HG02885 (cell line): ENCODE measurements at regions not wholly inside any gene's neighbourhood (a gene's known extent, or its start where the extent isn't known, plus 50 kb on each side); places are given as distances from the start of the nearest gene placed in this dataset.

ENCODE experiments used
- ATAC-seq: cut with Tn5 transposase; IDR thresholded peaks from one replicate; pipeline ENCODE4 v1.9.1; 2021; ENCODE audit warnings: mild to moderate bottlenecking; ENCODE audit not compliant: unreplicated experiment, poor library complexity

GRCh38 chr14:38850664-38851063, 252.4 kb downstream of the SEC23A start:
- ATAC-seq: no peak

DNA sequence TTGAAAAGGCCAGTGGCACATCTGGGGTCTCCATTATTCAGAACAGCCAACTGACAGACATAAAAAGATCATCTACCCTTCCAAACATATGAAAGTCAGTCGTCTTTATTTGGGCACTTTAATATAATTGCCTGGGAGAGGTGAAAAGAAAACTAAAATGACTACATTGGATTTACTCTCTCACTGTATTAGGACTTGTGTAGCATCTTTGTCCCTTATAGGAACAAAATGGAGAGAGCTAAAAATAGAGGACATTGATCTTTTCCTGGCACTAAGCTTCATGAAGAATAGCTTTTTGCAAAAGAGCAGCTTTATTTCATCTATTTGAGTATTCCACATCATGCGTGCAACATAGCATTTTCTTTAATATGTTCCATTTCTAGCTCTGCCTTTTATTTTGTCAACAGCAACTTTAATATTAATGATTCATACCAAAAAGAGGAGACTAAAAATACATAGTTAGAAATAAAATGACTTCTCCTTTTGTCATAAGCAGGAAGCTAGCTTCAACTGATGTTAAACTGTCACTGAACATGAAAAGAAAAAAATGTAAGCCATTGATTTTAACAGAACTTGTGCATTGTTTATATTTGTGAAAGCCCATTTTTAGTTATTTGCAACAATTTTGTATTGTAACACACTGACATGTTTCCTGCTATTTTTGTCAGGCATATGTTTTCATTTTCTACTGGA, 254.6 kb downstream of the SEC23A start:
- ATAC-seq: no peak

DNA sequence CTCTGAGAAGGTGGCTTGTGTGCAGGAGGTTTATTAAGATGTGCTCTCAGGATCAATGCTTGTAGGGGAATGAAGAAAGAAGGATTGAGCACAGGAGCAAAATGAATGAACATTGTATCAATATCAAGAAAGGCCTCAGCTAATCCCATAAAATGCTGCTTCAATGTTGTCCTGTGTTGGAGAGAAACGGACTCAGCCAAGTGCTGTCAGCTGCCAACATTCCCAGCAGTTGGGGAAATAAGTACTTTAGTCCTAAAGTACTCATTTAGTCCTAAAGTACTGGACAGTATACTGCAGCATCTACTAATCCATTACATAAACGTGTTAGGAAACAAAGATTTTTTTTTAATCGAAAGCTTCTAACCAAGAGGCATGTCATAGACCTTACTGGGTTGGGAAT, 255.9 kb downstream of the SEC23A start:
- no peak for ATAC-seq

DNA sequence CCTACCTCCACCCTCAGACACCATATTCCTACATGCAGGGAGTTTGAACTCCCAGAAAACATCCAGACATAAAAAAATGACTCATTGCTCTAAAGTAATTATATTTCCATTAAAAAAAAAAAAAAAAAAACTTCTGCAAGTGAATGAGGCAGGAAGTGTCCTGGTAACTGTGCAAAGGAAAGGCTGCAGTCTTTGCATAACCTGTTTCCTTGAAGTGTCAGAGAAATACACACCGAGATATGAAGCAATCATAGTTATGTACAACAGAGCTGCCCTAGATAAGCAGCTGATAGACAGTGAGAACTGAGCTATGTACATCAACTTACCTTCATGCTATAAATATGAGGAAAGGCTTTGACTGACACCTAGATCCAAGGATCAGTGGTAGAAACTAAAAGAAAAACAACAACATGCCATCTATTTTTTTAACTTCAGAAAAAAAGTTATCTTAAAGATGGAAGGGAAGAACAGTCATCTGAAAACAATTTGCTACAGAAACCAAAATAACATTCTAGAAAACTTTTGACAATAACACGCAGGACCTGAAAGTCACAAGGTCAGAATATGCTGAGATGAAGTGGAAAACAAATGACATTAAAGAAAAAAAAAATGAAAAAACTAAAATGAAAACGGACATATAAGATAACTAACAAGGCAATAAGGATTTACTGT, 263.2 kb downstream of the SEC23A start:
- ATAC-seq: no peak

- ATAC-seq: no peak
Measured at GRCh38 chr14:38838979-38839323, 264.1 kb downstream of the SEC23A start.

DNA sequence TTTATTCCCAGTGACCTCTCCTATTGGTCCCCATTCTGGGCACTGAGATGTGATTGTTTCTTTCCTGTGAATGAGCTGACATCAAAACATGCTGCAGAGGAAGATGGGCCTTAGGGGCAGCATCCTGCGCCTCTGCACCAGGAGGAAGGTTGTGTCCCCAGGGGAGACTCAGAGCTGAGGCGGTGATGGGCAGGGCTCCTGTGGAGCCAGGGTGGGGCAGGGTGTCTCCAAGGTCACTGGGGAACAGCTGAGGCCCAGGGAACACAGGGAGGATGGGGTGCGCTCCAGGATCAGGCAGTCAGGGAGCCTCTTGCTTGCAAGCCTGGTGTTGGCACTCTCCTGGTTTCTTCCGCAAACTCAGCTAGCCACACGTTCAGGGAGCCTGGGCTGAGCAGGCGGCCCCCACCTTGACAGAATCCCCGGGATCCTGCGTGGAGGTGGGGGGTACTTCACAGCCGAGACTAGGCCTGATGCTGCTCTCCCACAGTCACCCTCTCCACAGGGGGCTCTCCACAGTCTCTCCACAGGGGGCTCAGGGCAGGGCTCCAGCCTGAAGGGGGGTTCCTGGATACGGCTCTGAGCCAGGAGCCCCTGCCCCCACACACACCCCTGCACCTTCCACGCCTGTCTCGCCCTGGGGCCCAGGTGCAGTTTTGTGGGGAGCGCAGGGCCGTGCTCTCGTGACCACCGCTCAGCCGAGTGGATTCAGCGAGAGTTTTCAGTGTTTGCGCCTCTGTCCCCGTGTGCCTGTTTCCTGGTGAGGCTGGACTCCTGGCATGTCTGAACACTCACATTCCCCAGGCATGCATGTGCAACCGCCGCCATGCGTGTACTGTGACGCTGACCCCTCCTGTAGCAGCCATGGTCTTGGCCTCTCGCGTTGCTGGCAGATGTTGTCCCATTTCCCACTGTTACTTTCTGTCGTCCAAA, 264.7 kb downstream of the SEC23A start:
- no peak for ATAC-seq

DNA sequence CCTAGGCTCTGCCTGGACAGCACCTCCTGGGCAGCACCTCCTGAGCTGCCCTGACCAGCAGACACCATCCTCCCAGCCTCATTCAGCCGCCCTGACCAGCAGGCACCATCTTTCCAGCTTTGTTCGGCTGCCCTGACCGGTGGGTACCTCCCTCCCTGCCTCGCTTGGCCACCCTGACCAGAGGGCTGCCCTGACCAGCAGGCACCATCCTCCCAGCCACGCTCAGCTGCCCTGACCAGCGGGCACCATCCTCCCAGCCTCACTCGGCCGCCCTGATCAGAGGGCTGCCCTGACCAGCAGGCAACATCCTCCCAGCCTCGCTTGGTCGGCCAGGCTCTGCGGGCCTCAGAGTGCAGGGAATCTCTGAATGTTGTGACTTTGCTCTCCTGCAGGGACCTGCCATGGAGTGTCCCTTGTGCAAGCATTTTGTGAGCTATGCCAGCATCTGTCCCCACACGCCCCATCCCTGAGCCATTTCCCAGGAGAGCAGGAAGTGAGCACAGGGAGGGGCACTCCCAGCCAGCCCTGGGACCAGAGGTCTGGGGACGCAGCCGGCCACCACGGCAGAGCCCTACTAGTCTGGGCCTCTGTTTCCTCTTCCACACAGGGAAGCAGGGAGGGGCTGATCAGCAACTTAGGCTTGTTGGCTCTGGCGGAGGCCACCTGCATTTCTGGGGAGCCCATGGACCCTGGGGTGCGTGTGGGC, 265.5 kb downstream of the SEC23A start:
- ATAC-seq: no peak

GRCh38 chr14:38836539-38836938, 266.5 kb downstream of the SEC23A start:
- ATAC-seq: no peak

DNA sequence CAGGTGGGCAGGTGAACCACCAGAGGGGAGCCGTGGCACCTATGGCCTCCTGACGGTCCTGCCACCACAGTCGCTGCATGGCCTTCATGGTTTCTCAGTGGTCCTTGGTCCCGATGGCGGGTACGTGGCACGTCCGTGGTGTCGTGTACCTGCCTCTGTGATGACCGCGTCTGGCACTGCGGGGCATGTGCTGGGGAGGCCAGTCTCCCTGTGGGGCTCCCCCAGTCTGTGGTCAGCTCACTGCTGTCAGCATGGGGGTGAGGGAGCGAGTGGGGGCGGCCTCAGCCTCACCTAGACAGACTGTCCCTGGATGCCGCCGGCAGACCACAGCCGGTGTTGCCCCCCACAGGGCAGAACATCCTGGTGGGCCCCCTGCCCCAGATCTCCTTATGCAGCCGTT, 267.2 kb downstream of the SEC23A start:
- no peak for ATAC-seq

DNA sequence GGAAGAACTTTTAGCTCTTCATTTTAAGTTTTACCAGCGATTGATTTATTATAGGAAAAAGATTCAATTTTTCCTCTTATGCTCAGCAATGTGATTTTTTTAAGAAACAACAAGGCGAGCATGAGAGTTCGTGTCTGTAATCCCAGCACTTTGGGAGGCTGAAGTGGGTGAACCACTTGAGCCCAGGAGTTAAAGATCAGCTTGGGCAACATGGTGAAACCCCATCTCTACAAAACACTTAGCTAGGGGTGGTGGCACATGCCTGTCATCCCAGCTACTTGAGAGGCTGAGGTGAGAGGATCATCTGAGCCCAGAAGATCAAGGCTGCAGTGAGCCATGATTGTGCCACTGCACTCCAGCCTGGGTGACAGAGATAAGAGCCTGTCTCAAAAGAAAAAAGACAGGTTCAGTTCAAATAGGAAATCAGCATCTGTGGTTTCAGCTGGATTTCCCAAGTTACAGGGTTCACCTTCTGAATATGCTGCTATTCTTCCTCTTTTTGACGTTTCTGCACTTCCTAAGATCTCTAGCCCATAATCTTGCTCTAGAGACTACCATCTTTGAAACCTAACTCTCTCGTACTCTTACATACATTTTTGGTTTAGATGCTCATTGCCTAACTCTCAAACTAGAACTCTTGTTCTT, 274.7 kb downstream of the SEC23A start:
- ATAC-seq: no peak

- no peak for ATAC-seq
Measured at GRCh38 chr14:38824706-38825105, 278.3 kb downstream of the SEC23A start.

GRCh38 chr14:38818555-38818954, 284.5 kb downstream of the SEC23A start:
- no peak for ATAC-seq

GRCh38 chr14:38808734-38809455, 294.1 kb downstream of the SEC23A start:
- ATAC-seq: no peak

DNA sequence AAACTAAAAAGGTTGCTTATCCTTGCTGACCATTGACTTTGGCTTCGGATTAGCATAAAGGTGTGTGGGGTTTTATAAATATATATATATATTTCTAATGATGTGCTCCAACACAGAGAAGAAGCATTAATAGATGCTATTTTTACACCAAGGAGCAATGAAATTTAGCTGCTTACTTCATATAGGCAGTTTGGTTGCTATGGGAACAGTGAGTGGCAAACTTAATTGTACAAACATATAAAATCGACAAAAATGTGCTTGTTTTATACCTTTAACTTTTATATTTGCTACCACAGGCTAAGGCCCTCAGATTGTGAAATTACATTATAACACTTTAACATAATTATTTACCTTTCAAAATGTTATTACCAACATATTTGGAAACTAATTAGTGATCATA, 303.4 kb downstream of the SEC23A start:
- ATAC-seq: no peak

DNA sequence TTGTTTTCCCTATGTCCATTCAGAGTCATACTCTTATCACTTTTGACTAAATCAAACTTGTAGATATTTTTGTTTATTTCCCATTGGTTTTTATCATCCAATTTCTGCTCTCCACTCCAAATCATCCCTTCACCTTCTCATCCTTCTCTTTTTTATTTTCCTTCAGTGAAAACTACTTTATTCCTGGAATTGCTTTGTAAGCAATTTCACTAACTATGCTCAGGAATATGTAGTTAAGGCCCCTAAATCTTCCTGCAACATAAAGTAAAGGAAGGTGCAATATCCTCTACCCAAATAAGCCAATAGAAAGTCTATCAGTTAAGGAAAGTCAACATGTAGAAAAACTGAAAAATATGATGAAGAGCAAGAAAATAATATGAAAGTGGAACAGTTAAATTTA, 308.4 kb downstream of the SEC23A start:
- no peak for ATAC-seq

- ATAC-seq: no peak
Measured at GRCh38 chr14:38791862-38792261, 311.2 kb downstream of the SEC23A start.

- no peak for ATAC-seq
Measured at GRCh38 chr14:38790916-38791315, 312.1 kb downstream of the SEC23A start.

DNA sequence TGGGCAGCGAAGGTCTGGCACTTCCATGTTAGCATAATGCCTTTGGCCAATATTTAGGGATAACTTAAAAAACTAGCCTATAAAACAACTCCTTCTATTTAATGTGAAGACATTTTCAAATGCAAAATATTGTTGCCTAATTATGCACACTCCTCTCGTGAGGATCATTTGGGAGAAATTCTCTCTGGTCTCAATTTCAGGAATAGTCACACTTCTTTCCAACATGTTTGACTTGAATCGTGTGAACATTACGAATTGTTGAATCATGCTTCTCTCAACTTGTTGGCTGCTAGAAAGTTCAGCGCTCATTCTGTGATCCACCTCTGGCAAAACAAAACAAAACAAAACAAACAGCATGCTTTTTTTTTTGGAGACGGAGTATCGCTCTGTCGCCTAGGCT, 313.2 kb downstream of the SEC23A start:
- ATAC-seq: no peak

DNA sequence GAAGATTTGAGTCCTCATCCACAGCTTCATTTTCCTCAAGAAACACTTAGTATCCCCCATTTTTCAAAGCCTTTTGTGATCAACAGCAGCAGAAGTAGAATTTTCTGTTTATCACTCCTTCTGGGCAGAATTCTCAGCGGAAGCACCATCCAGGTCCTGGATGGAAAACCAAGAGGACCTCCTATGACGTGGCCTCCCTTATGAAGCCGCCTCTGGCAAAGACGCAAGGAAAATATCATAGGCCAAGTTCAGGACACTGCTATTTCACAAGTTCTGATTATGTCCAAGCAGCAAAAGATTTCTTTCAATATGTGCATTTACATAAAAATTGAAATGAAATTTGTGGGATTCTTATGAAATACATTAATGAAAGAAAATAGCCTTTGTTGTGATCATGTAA, 315.0 kb downstream of the SEC23A start:
- no peak for ATAC-seq

GRCh38 chr14:38786921-38787320, 316.1 kb downstream of the SEC23A start:
- no peak for ATAC-seq
